Neural progenitor cell (in vitro differentiated cells): ENCODE measurements at regions not wholly inside any gene's neighbourhood (a gene's known extent, or its start where the extent isn't known, plus 50 kb on each side); places are given as distances from the start of the nearest gene placed in this dataset.

Experiments
- EZH2 ChIP-seq: fragments of 200-600 bp; sonication (generic); IDR thresholded peaks from 2 replicates; pipeline ENCODE4 v1.6.1; 2017; ENCODE audit warnings: antibody characterized with exemption, mild to moderate bottlenecking, moderate library complexity
- TF ChIP-seq, protein P1 (sequence below): fragments of 200-600 bp; sonication (generic); IDR thresholded peaks from 2 replicates; pipeline ENCODE4 v1.5.1; 2017; ENCODE audit warnings: antibody characterized with exemption, mild to moderate bottlenecking

DNA sequence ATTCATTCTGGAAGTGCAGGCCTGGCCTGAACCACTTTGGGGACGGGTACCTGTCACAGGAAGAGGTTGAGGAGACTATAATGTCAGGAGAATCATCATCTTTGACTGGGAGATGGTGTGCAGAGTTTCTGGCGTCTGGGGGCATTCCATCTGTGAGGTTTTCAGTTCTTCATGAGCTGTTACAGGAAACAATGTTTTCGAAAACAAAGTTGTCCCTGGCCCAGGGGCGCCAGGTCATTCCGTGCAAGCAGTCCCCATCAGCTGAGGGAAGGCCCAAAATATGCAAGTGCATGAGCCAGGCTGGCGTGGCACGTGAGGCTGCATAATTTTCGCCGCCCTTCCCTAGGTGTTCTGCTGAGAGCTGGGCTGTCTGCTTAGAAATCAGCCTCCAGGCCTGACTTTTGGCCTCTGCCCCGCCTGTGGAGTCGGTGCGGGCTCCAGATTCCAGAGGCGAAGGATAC is 68.4 kb upstream of the ATP5PO start:
- TF ChIP-seq, protein P1, sequence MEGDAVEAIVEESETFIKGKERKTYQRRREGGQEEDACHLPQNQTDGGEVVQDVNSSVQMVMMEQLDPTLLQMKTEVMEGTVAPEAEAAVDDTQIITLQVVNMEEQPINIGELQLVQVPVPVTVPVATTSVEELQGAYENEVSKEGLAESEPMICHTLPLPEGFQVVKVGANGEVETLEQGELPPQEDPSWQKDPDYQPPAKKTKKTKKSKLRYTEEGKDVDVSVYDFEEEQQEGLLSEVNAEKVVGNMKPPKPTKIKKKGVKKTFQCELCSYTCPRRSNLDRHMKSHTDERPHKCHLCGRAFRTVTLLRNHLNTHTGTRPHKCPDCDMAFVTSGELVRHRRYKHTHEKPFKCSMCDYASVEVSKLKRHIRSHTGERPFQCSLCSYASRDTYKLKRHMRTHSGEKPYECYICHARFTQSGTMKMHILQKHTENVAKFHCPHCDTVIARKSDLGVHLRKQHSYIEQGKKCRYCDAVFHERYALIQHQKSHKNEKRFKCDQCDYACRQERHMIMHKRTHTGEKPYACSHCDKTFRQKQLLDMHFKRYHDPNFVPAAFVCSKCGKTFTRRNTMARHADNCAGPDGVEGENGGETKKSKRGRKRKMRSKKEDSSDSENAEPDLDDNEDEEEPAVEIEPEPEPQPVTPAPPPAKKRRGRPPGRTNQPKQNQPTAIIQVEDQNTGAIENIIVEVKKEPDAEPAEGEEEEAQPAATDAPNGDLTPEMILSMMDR: no peak
- no peak for TF ChIP-seq EZH2
